Kasumi-1 (cell line): ENCODE measurements at regions not wholly inside any gene's neighbourhood (a gene's known extent, or its start where the extent isn't known, plus 50 kb on each side); places are given as distances from the start of the nearest gene placed in this dataset.

Experiments used
- DNase-seq, 2 experiments: peaks; one replicate each; lab custom pipeline; 2025; lab: John Stamatoyannopoulos, UW

GRCh38 chr6:54009052-54009654, 102.1 kb upstream of the MLIP start:
- no peak for DNase-seq

GRCh38 chr6:54010340-54011276, 100.6 kb upstream of the MLIP start:
- DNase-seq = no peak

- DNase-seq = no peak
Measured at GRCh38 chr6:54011277-54011648, 100.0 kb upstream of the MLIP start.

GRCh38 chr6:54013966-54014365, 97.3 kb upstream of the MLIP start:
- no peak for DNase-seq

GRCh38 chr6:54014440-54014839, 96.8 kb upstream of the MLIP start:
- no peak for DNase-seq

- DNase-seq = no peak
Measured at GRCh38 chr6:54017877-54018276, 93.4 kb upstream of the MLIP start.

GRCh38 chr6:54018722-54019121, 92.5 kb upstream of the MLIP start:
- DNase-seq = no peak

GRCh38 chr6:54019860-54020259, 91.4 kb upstream of the MLIP start:
- DNase-seq = no peak

GRCh38 chr6:54020334-54020733, 90.9 kb upstream of the MLIP start:
- no peak for DNase-seq

- DNase-seq = no peak
Measured at GRCh38 chr6:54026652-54027400, 84.4 kb upstream of the MLIP start.

GRCh38 chr6:54028170-54028569, 83.1 kb upstream of the MLIP start:
- DNase-seq = no peak

- DNase-seq = no peak
Measured at GRCh38 chr6:54029187-54029586, 82.1 kb upstream of the MLIP start.

GRCh38 chr6:54031169-54031568, 80.1 kb upstream of the MLIP start:
- DNase-seq = no peak

GRCh38 chr6:54037277-54037779, 73.9 kb upstream of the MLIP start:
- no peak for DNase-seq

- no peak for DNase-seq
Measured at GRCh38 chr6:54040545-54040944, 70.7 kb upstream of the MLIP start.

GRCh38 chr6:54041239-54041638, 70.0 kb upstream of the MLIP start:
- no peak for DNase-seq

- DNase-seq = no peak
Measured at GRCh38 chr6:54043360-54043759, 67.9 kb upstream of the MLIP start.

- no peak for DNase-seq
Measured at GRCh38 chr6:54044059-54044458, 67.2 kb upstream of the MLIP start.

GRCh38 chr6:54048782-54049181, 62.5 kb upstream of the MLIP start:
- DNase-seq = no peak

GRCh38 chr6:54050750-54051149, 60.5 kb upstream of the MLIP start:
- no peak for DNase-seq

- DNase-seq = no peak
Measured at GRCh38 chr6:54053881-54054391, 57.3 kb upstream of the MLIP start.

GRCh38 chr6:54056105-54056504, 55.1 kb upstream of the MLIP start:
- no peak for DNase-seq
